Astrocyte (in vitro differentiated cells and primary cell): ENCODE measurements at regions not wholly inside any gene's neighbourhood (a gene's known extent, or its start where the extent isn't known, plus 50 kb on each side); places are given as distances from the start of the nearest gene placed in this dataset.

Source experiments
- DNase-seq: peaks from one replicate; pipeline ENCODE4 v3.0.0-alpha.2; 2010; ENCODE audit warnings: low read depth
- FAIRE-seq: peaks from 2 replicates; lab custom pipeline; 2011; peaks lifted over from hg19 to GRCh38; lab: Jason Lieb, UNC
- H2AFZ ChIP-seq: 2 replicates; pipeline ENCODE4 v1.6.0; 2012; ENCODE audit warnings: low read depth, low read length, inconsistent platforms
- H3K27ac ChIP-seq: 2 replicates; pipeline ENCODE4 v1.5.1; 2011; ENCODE audit warnings: low read depth, low read length, inconsistent platforms
- H3K27me3 ChIP-seq: 2 replicates; pipeline ENCODE4 v1.6.0; 2011; ENCODE audit warnings: low read length, inconsistent platforms; ENCODE audit not compliant: insufficient read depth
- H3K36me3 ChIP-seq: 2 replicates; pipeline ENCODE4 v1.5.1; 2011; ENCODE audit warnings: low read length, inconsistent platforms; ENCODE audit not compliant: insufficient read depth
- H3K4me1 ChIP-seq: 2 replicates; pipeline ENCODE4 v1.5.1; 2011; ENCODE audit warnings: low read length, inconsistent platforms; ENCODE audit not compliant: insufficient read depth
- H3K4me2 ChIP-seq: 2 replicates; pipeline ENCODE4 v1.6.0; 2012; ENCODE audit warnings: low read length, inconsistent platforms
- H3K4me3 ChIP-seq: 2 replicates; pipeline ENCODE4 v1.5.1; 2011; ENCODE audit warnings: low read depth, mild to moderate bottlenecking, low read length, inconsistent platforms; ENCODE audit not compliant: insufficient read depth
- H3K79me2 ChIP-seq: 2 replicates; pipeline ENCODE4 v1.6.0; 2012; ENCODE audit warnings: mild to moderate bottlenecking, low read length, inconsistent platforms; ENCODE audit not compliant: insufficient read depth
- H3K9ac ChIP-seq: 2 replicates; pipeline ENCODE4 v1.6.0; 2012; ENCODE audit warnings: mild to moderate bottlenecking, low read length, inconsistent platforms
- H3K9me3 ChIP-seq: 2 replicates; pipeline ENCODE4 v1.5.1; 2012; ENCODE audit warnings: low read depth, mild to moderate bottlenecking, low read length, inconsistent platforms; ENCODE audit not compliant: insufficient read depth
- H4K20me1 ChIP-seq: 2 replicates; pipeline ENCODE4 v1.6.0; 2012; ENCODE audit warnings: low read length, inconsistent platforms; ENCODE audit not compliant: insufficient read depth
- H3K27ac Mint-ChIP-seq: one replicate; pipeline ENCODE4 v1.8.0; 2021; ENCODE audit warnings: mild to moderate bottlenecking, mixed read lengths; ENCODE audit not compliant: unreplicated experiment
- H3K27me3 Mint-ChIP-seq: one replicate; pipeline ENCODE4 v1.8.0; 2021; ENCODE audit warnings: low read depth, mixed read lengths; ENCODE audit not compliant: unreplicated experiment
- H3K36me3 Mint-ChIP-seq: one replicate; pipeline ENCODE4 v1.8.0; 2021; ENCODE audit warnings: low read depth, mixed read lengths; ENCODE audit not compliant: unreplicated experiment
- H3K4me1 Mint-ChIP-seq: one replicate; pipeline ENCODE4 v1.8.0; 2021; ENCODE audit warnings: low read depth, mixed read lengths; ENCODE audit not compliant: unreplicated experiment
- H3K4me3 Mint-ChIP-seq: one replicate; pipeline ENCODE4 v1.8.0; 2021; ENCODE audit warnings: mild to moderate bottlenecking, moderate library complexity, mixed read lengths; ENCODE audit not compliant: unreplicated experiment
- H3K9me3 Mint-ChIP-seq: one replicate; pipeline ENCODE4 v1.8.0; 2021; ENCODE audit warnings: mild to moderate bottlenecking, mixed read lengths; ENCODE audit not compliant: unreplicated experiment
- EZH2 ChIP-seq: IDR thresholded peaks from 2 replicates; pipeline ENCODE4 v1.6.1; 2012; ENCODE audit warnings: mild to moderate bottlenecking, low read length, inconsistent platforms; ENCODE audit not compliant: insufficient read depth
- TF ChIP-seq, protein P1 (sequence below): IDR thresholded peaks from 2 replicates; pipeline ENCODE4 v1.5.1; 2011; ENCODE audit warnings: low read depth, mild to moderate bottlenecking, inconsistent platforms, low read length, moderate library complexity; ENCODE audit not compliant: insufficient read depth

DNA sequence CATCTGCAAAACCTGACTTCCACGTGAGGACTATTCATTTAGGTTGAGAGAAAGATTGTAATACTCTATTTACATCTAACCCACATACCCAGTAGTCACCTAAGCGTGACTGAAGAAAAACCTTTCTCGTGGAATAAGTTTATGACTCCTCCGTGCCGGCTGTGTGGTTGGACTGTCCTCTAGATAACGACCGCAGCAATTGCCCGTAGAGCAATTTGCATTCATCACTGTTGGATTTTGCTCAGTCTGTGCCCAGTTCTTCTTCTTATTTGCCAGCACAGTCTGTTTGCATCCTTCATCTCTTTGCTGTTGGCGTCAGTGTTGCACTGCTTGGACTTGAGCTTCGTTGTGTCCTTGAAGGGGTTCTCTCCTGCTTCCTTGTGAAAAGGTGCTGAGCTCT lies 131.3 kb downstream of the CYB561 start:
- H3K4me3 ChIP-seq, result no peak overlapping the region
- H3K27me3 ChIP-seq, result no peaks in the 10 kb centered on the region
- H3K9me3 ChIP-seq, result no peaks in the 10 kb centered on the region
- no peaks in the 10 kb centered on the region for H3K4me1 ChIP-seq
- H3K36me3 Mint-ChIP-seq, result peaks cover 18% of the 10 kb centered on the region
- DNase-seq (no peak), FAIRE-seq (no peak)
- H3K36me3 ChIP-seq, result peaks cover 33% of the 10 kb centered on the region
- no peaks in the 10 kb centered on the region for H3K79me2 ChIP-seq
- no peaks in the 10 kb centered on the region for H3K9me3 Mint-ChIP-seq
- no peak overlapping the region for H3K27ac Mint-ChIP-seq
- no peaks in the 10 kb centered on the region for H4K20me1 ChIP-seq
- H3K27ac ChIP-seq, result no peak overlapping the region
- H3K4me1 Mint-ChIP-seq, result no peaks in the 10 kb centered on the region
- H3K9ac ChIP-seq, result no peak overlapping the region
- H3K4me3 Mint-ChIP-seq, result no peak overlapping the region
- TF ChIP-seq, protein P1, sequence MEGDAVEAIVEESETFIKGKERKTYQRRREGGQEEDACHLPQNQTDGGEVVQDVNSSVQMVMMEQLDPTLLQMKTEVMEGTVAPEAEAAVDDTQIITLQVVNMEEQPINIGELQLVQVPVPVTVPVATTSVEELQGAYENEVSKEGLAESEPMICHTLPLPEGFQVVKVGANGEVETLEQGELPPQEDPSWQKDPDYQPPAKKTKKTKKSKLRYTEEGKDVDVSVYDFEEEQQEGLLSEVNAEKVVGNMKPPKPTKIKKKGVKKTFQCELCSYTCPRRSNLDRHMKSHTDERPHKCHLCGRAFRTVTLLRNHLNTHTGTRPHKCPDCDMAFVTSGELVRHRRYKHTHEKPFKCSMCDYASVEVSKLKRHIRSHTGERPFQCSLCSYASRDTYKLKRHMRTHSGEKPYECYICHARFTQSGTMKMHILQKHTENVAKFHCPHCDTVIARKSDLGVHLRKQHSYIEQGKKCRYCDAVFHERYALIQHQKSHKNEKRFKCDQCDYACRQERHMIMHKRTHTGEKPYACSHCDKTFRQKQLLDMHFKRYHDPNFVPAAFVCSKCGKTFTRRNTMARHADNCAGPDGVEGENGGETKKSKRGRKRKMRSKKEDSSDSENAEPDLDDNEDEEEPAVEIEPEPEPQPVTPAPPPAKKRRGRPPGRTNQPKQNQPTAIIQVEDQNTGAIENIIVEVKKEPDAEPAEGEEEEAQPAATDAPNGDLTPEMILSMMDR, result no peak
- no peak overlapping the region for H2AFZ ChIP-seq
- H3K4me2 ChIP-seq, result no peak overlapping the region
- no peaks in the 10 kb centered on the region for H3K27me3 Mint-ChIP-seq

DNA sequence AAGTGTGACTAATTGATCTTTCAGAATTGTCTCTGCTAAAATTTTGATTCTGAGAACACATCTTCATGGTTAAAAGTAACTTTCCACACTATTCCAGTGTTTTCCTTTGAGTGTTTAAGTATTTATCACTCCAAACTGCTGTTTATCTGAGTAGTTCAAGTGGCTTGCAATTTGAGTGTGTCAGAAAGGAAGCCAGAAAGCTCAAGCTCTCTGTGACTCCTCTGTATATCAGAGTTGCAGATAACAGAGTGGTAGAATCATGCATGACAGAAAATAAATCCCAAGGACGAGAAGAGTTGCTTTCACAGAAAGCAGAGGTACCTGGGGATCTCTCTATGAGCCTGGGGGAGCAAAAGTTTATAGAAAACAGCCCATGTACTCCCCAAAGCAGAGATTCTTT lies 130.0 kb downstream of the CYB561 start:
- FAIRE-seq (no peak), DNase-seq (no peak)
- peaks cover 38% of the 10 kb centered on the region for H3K36me3 ChIP-seq
- Mint-ChIP-seq H3K27me3 (no peaks in the 10 kb centered on the region), H3K9me3 (no peaks in the 10 kb centered on the region), H3K36me3 (peaks cover 18% of the 10 kb centered on the region), H3K4me3 (no peak overlapping the region), H3K27ac (no peak overlapping the region), H3K4me1 (no peaks in the 10 kb centered on the region)
- no peak overlapping the region for H2AFZ ChIP-seq
- H3K27ac ChIP-seq, result no peak overlapping the region
- no peaks in the 10 kb centered on the region for H3K79me2 ChIP-seq
- no peaks in the 10 kb centered on the region for H4K20me1 ChIP-seq
- H3K9ac ChIP-seq, result no peak overlapping the region
- TF ChIP-seq EZH2, result no peak
- TF ChIP-seq, protein P1, result no peak
- no peaks in the 10 kb centered on the region for H3K4me1 ChIP-seq
- H3K9me3 ChIP-seq, result no peaks in the 10 kb centered on the region
- H3K27me3 ChIP-seq, result no peaks in the 10 kb centered on the region
- no peak overlapping the region for H3K4me3 ChIP-seq
- H3K4me2 ChIP-seq, result no peak overlapping the region

DNA sequence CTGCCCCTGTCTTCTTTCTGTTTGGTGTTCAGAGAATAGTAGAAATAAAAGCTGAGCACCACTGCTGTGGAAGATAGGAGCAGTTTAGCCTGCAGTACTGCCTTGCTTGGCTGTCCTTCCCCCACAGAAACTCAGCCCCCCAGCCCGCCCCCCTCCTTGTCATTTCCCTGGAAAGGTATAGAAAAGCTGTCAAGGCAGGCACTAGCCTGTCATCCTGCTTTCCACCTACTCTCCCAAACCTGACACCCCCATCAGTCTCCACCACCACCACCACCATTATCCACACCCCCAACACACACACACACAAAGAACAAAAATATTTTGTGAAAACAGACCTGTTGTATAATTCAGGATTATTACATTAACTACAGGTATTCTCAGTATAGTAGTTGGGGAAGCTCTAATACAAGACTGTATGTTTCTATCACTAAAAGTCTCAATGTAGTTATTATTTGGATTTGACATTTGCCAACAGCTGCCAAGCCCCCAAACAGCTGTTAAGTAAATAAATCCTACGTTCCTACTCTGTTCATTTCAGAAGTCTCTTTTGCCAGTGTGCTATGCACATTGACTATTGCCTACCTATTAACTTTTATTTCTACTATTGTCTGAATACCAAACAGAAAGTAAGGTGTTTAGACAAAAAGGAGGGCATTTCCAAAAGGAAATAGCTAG lies 128.8 kb downstream of the CYB561 start:
- Histone ChIP-seq H4K20me1 (no peaks in the 10 kb centered on the region), H3K4me1 (no peaks in the 10 kb centered on the region), H3K27me3 (no peaks in the 10 kb centered on the region), H3K9me3 (no peaks in the 10 kb centered on the region), H3K27ac (no peak overlapping the region), H3K36me3 (peaks cover 38% of the 10 kb centered on the region), H3K4me2 (no peak overlapping the region), H3K9ac (no peak overlapping the region), H2AFZ (no peak overlapping the region), H3K79me2 (no peaks in the 10 kb centered on the region), H3K4me3 (no peak overlapping the region)
- Mint-ChIP-seq H3K4me3 (no peak overlapping the region), H3K9me3 (no peaks in the 10 kb centered on the region), H3K36me3 (peaks cover 19% of the 10 kb centered on the region), H3K4me1 (no peaks in the 10 kb centered on the region), H3K27ac (no peak overlapping the region), H3K27me3 (no peaks in the 10 kb centered on the region)
- DNase-seq (no peak), FAIRE-seq (no peak)
- TF ChIP-seq EZH2, result no peak
- TF ChIP-seq, protein P1, result no peak
